Caco-2 (cell line): ENCODE measurements at regions not wholly inside any gene's neighbourhood (a gene's known extent, or its start where the extent isn't known, plus 50 kb on each side); places are given as distances from the start of the nearest gene placed in this dataset.

Experiments
- BruUV-seq: library from RNA; stranded (reverse); fragments of 400-500 nt; replicated peaks from 2 replicates; lab custom pipeline; 2021; lab: Mats Ljungman, UMichigan
- CTCF ChIA-PET: fragments of 300-600 bp; sonication (Branson Sonifier 250); formaldehyde crosslinking; loops from one replicate; lab custom pipeline; 2022; ENCODE audit warnings: antibody characterized with exemption; lab: Charles Lee
- POLR2A ChIA-PET: fragments of 300-600 bp; sonication (Branson Sonifier 250); formaldehyde crosslinking; loops from one replicate; lab custom pipeline; 2022; ENCODE audit warnings: antibody characterized with exemption; lab: Charles Lee
- DNase-seq, 2 experiments: peaks; one replicate each; pipeline versions ENCODE4 v3.0.0 to v3.0.0-alpha.2; 2020 to 2022
- H3K27me3 ChIP-seq: replicated peaks from 2 replicates; pipeline ENCODE4 v1.6.0; 2011; ENCODE audit warnings: low read length; ENCODE audit not compliant: control insufficient read depth, insufficient read depth
- H3K36me3 ChIP-seq: 2 replicates; pipeline ENCODE4 v1.5.1; 2011; ENCODE audit warnings: low read length; ENCODE audit not compliant: control insufficient read depth, insufficient read depth
- H3K4me1 ChIP-seq: fragments of 250-450 bp; sonication (Bioruptor Pico); 2 replicates; pipeline ENCODE4 v1.5.1; 2020; ENCODE audit warnings: mild to moderate bottlenecking
- H3K4me3 ChIP-seq: 2 replicates; pipeline ENCODE4 v1.5.1; 2011; ENCODE audit warnings: low read depth, mild to moderate bottlenecking, control low read depth, low read length
- H3K9me3 ChIP-seq: fragments of 250-450 bp; sonication (Bioruptor Pico); 2 replicates; pipeline ENCODE4 v1.5.1; 2020; ENCODE audit warnings: mild to moderate bottlenecking, moderate library complexity
- H3K27ac Mint-ChIP-seq: one replicate; pipeline ENCODE4 v1.8.0; 2022; ENCODE audit warnings: mixed read lengths; ENCODE audit not compliant: unreplicated experiment
- H3K27me3 Mint-ChIP-seq: one replicate; pipeline ENCODE4 v1.8.0; 2022; ENCODE audit warnings: mixed read lengths; ENCODE audit not compliant: insufficient read depth, unreplicated experiment
- H3K36me3 Mint-ChIP-seq: one replicate; pipeline ENCODE4 v1.8.0; 2022; ENCODE audit warnings: mild to moderate bottlenecking, mixed read lengths; ENCODE audit not compliant: insufficient read depth, unreplicated experiment
- H3K4me1 Mint-ChIP-seq: one replicate; pipeline ENCODE4 v1.8.0; 2022; ENCODE audit warnings: low read depth, mixed read lengths; ENCODE audit not compliant: unreplicated experiment
- H3K4me3 Mint-ChIP-seq: one replicate; pipeline ENCODE4 v1.8.0; 2022; ENCODE audit warnings: mild to moderate bottlenecking, moderate library complexity, mixed read lengths; ENCODE audit not compliant: unreplicated experiment
- H3K9me3 Mint-ChIP-seq: one replicate; pipeline ENCODE4 v1.8.0; 2022; ENCODE audit warnings: mixed read lengths; ENCODE audit not compliant: unreplicated experiment
- intact Hi-C: fragments of 100-400 bp; cut with micrococcal nuclease; formaldehyde crosslinking; loops from one replicate; pipeline ENCODE4 v1.10.0; 2022; ENCODE audit not compliant: unreplicated experiment
- TF ChIP-seq, protein P1 (sequence below), 2 experiments: fragments of 200-600 bp in 1 of 2; IDR thresholded peaks; 1 replicate in 1 of 2; 2 replicates in 1 of 2; pipeline versions ENCODE4 v1.5.1 to v1.8.0; 2011 to 2022; ENCODE audit warnings: antibody characterized with exemption in 1 of 2, control low read depth in 1 of 2, inconsistent platforms in 1 of 2, low read depth in 1 of 2, low read length in 1 of 2, mild to moderate bottlenecking in 1 of 2, moderate library complexity in 1 of 2; ENCODE audit not compliant: insufficient read depth in 1 of 2, severe bottlenecking in 1 of 2, unreplicated experiment in 1 of 2

DNA sequence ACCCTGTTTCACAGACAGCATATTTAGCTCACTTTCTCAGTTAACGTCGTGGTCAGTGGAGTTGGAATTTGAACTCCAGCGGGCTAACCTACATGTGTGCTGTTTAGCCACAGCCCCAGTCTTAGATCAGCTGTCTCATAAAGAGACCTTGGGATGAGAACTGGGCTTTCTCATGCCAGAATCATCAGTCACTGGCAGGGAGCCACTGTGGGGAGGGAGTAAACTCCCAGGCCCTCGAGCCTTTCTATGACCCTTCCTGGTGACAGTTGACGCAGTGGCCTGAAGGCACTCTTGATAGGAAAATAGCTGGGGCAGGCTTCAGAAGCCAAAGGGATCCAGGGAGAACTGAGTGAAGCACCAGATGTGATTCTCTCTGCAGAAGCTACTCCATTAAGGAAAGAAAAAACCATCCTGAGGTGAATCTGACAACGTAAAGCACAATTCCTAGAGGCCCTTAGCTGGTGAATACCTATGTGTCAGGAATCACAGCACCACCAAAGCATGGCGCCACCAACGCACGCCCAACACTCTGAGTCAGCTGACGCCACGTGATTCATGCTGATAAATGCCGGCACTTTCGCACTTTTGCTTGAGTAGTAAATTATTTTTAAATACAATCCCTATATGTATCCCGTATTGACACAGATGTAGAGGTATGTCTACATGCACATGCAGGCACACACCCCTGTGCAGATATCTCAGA lies 279.6 kb upstream of the TMEM132C start:
- ChIA-PET POLR2A (no interaction called here), CTCF (no interaction called here)
- H3K27ac Mint-ChIP-seq: no peak overlapping the region
- no peaks in the 10 kb centered on the region for H3K9me3 Mint-ChIP-seq
- Histone ChIP-seq H3K4me3 (no peak overlapping the region), H3K27me3 (no peaks in the 10 kb centered on the region), H3K36me3 (no peaks in the 10 kb centered on the region), H3K9me3 (no peaks in the 10 kb centered on the region), H3K4me1 (no peaks in the 10 kb centered on the region)
- intact Hi-C loops: no loop called here
- TF ChIP-seq, protein P1, sequence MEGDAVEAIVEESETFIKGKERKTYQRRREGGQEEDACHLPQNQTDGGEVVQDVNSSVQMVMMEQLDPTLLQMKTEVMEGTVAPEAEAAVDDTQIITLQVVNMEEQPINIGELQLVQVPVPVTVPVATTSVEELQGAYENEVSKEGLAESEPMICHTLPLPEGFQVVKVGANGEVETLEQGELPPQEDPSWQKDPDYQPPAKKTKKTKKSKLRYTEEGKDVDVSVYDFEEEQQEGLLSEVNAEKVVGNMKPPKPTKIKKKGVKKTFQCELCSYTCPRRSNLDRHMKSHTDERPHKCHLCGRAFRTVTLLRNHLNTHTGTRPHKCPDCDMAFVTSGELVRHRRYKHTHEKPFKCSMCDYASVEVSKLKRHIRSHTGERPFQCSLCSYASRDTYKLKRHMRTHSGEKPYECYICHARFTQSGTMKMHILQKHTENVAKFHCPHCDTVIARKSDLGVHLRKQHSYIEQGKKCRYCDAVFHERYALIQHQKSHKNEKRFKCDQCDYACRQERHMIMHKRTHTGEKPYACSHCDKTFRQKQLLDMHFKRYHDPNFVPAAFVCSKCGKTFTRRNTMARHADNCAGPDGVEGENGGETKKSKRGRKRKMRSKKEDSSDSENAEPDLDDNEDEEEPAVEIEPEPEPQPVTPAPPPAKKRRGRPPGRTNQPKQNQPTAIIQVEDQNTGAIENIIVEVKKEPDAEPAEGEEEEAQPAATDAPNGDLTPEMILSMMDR (IDR thresholded peaks at IDR 0.05; ENCODE audit: insufficient read depth in 1 of 2, low read depth in 1 of 2, low read length in 1 of 2, severe bottlenecking in 1 of 2, unreplicated experiment in 1 of 2): no peak
- H3K4me1 Mint-ChIP-seq: no peaks in the 10 kb centered on the region
- H3K36me3 Mint-ChIP-seq: no peaks in the 10 kb centered on the region
- H3K27me3 Mint-ChIP-seq: no peaks in the 10 kb centered on the region
- BruUV-seq: no TSS peak
- H3K4me3 Mint-ChIP-seq: no peak overlapping the region
- DNase-seq: no peak

DNA sequence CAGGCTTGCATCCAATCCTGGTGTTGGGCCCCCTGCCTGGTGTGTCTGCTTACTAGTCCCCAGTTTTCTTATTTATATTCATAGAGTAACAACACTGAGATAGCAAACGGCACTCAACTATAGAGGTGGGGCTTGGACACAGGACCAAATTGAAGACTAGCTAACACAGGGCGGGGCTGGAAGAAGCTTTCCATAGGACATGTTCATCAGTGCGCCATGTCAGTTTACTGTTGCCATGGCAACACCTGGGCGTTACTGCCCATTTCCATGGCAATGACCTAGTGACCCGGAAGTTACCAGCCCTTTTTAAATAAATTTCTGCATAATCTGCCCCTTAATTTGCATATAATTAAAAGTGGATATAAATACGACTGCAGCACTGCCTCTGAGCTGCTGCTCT lies 275.5 kb upstream of the TMEM132C start:
- POLR2A ChIA-PET: no interaction called here
- TF ChIP-seq, protein P1 (IDR thresholded peaks at IDR 0.05; ENCODE audit: insufficient read depth in 1 of 2, low read depth in 1 of 2, low read length in 1 of 2, severe bottlenecking in 1 of 2, unreplicated experiment in 1 of 2): no peak
- intact Hi-C loops: no loop called here
- H3K27ac Mint-ChIP-seq: no peak overlapping the region
- peaks cover 24% of the 10 kb centered on the region for H3K9me3 Mint-ChIP-seq
- Histone ChIP-seq H3K36me3 (no peaks in the 10 kb centered on the region), H3K9me3 (no peaks in the 10 kb centered on the region), H3K27me3 (no peaks in the 10 kb centered on the region), H3K4me1 (no peaks in the 10 kb centered on the region), H3K4me3 (no peak overlapping the region)
- no peak overlapping the region for H3K4me3 Mint-ChIP-seq
- H3K4me1 Mint-ChIP-seq: no peaks in the 10 kb centered on the region
- no TSS peak for BruUV-seq
- no peaks in the 10 kb centered on the region for H3K27me3 Mint-ChIP-seq
- DNase-seq: no peak
- H3K36me3 Mint-ChIP-seq: no peaks in the 10 kb centered on the region
- CTCF ChIA-PET: no interaction called here

DNA sequence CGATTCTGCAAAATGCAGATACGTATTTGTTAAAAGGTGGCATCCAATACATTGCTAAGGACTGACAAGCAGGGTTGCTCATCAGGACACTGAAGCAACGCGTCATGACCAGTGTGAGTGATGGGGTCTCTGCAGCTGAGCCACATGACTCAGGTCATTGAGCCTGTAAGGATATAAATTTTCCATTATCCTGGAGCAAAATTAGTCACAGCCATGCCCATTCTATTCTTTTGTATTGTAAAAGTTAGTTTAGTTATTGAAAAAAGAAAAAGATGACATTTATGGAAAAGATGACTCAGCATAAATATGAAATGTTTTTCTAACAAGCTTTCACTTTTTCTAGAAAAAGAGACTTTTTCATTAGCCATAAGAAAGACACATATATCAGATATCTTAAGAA lies 268.0 kb upstream of the TMEM132C start:
- POLR2A ChIA-PET: no interaction called here
- Histone ChIP-seq H3K27me3 (no peaks in the 10 kb centered on the region), H3K4me1 (no peaks in the 10 kb centered on the region), H3K4me3 (no peak overlapping the region), H3K36me3 (no peaks in the 10 kb centered on the region), H3K9me3 (no peaks in the 10 kb centered on the region)
- H3K36me3 Mint-ChIP-seq: no peaks in the 10 kb centered on the region
- no peaks in the 10 kb centered on the region for H3K27me3 Mint-ChIP-seq
- no TSS peak for BruUV-seq
- no peak overlapping the region for H3K4me3 Mint-ChIP-seq
- CTCF ChIA-PET: no interaction called here
- no peaks in the 10 kb centered on the region for H3K4me1 Mint-ChIP-seq
- TF ChIP-seq, protein P1 (IDR thresholded peaks at IDR 0.05; ENCODE audit: insufficient read depth in 1 of 2, low read depth in 1 of 2, low read length in 1 of 2, severe bottlenecking in 1 of 2, unreplicated experiment in 1 of 2): no peak
- H3K9me3 Mint-ChIP-seq: peaks cover 15% of the 10 kb centered on the region
- intact Hi-C loops: no loop called here
- no peak for DNase-seq
- no peak overlapping the region for H3K27ac Mint-ChIP-seq
